Renal cortex interstitium (tissue), 11 donors: ENCODE measurements at regions not wholly inside any gene's neighbourhood (a gene's known extent, or its start where the extent isn't known, plus 50 kb on each side); places are given as distances from the start of the nearest gene placed in this dataset.

Experiments used
- DNase-seq, 11 donors: peaks; one replicate each; pipeline ENCODE4 v3.0.0-alpha.2; 2013; ENCODE audit warnings: low read depth in 9 of 11, low spot score in 4 of 11; ENCODE audit errors: extremely low read depth in 1 of 11

DNA sequence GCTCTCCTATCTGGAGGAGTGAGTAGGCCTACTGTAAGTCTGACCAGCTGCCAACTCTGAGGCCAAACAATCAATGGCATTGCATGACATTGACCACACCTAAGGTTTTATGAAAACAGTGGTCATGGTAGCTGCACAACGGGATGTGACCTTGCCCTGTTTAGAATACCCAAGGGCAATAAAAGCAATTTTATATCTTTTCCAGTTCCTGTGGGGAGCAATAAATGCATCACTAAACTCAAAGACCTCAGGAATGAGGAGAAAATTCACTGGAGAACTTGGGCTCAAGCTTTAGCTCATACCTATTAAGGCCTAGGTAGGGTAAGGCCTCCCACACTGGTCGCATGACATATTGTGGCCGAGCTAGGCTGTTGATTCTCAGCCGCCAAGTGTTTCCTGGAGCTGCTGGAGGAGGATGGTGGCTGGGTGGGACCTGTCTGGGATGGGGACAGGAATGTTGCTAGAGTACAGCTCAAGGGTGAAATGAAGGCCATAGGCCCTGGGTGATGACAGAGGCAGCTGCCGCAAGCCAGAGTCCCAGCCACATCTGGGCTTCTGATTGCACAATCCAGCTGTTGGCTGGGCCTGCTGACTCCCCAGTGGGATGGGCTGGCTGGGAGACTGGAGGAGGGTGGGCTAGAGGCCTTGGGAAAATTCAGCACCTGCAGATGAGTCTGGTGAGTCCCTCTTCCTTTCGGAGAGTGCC lies 313.7 kb downstream of the CYP26B1 start:
- DNase-seq = no peak

DNA sequence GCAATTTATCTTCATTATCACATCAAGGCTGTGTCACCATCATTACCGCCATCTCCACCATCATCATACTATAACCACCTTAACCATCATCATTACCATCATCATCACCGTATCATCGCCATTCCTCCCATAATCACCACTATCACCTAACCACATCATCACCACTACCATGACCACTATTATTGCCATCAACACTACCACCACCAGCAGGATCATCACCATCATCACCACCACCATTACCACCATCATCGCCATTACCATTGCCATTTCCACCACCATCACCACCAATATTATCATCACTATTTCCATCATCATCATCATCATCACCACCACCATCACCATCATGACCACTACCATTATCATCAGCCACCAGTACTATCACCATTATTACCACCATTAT lies 314.4 kb downstream of the CYP26B1 start:
- no peak for DNase-seq

DNA sequence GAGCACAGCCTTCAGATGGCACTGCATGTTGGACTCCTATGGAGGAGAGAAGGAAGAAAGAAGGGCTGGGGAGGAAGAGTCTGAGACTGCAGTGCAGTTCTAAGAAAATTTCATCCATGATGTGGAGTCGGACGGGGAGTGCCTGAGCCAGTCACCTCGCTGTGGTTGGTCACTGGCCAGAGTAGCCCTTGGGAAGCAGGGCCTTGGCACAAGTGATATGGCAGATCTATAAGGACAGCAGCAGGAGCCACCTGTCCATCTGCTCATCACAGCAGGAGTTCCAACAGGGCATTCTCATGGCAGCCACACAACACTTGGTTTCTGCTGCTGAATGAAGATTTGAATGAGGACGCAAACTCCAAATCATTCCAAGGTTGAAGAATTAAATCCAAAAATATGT lies 314.8 kb downstream of the CYP26B1 start:
- DNase-seq = no peak

DNA sequence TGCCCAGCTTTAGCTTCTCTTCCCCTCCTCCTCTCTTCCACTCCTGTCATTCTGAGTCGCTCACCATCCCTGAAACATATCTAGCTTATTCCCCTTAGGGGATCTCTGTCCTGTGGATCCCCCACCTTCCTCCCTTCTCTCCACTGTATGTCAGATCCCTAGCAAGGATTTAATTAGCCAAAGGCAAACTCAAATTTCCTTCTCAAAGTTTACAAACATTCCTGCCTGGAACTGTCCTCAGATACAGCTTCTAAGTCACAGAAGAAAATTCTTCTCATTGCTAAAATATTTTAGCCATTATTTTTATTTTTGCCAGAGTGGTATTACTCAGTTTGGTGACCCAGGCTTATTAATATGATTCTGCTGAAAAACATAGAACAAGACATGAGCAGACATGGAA lies 315.3 kb downstream of the CYP26B1 start:
- no peak for DNase-seq

DNA sequence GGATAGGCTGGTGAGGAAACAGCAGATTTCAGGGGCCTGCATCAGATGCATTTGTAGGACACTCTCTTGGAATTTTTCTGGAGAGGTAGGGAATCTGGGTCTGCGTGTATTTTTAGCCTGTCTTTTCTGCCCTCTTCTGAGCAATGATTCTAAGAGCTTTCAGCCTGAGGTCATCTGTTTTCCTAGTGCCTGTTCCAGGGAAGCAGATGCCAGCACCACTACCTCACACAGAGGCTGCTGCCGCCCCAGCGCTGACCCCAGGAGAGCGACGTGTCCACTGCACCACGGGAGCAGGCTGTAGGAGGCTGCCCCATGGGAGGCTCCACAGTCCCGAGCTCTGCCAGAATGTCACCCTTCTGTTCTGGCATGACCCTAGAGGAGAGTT lies 316.5 kb downstream of the CYP26B1 start:
- DNase-seq = no peak

DNA sequence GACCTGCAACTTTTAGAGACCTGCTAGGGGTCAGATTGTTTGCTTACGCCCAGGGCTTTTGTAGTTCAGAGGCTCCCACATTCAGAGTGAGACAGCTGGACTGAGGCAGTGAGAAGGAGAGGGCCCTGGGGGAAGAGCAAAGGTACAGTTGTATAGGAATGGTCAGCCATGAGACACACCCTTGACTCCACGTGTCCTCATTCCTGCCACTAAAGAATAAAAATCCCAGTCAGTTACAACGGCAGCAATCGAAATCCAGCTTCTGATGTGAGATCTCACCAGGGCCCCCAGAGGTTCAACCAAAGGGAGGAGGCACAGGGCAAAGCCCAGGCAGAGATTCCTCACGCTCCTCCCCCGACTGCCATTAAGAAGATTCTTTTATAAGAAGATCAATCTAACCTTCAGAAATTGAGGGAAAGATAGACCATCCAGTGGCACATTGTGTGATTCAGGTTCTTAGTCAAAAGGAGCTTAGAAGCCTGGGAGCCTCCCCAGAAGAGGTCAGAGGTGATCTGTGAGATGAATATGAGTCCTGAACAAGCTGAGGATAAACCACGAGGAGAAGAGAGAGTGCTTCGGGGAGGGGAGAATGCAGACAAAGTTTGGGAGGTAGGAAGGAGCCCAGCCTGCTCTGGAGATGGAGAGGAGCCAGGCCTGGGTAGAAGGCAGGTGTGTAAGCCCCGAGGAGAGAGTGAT lies 317.0 kb downstream of the CYP26B1 start:
- no peak for DNase-seq

DNA sequence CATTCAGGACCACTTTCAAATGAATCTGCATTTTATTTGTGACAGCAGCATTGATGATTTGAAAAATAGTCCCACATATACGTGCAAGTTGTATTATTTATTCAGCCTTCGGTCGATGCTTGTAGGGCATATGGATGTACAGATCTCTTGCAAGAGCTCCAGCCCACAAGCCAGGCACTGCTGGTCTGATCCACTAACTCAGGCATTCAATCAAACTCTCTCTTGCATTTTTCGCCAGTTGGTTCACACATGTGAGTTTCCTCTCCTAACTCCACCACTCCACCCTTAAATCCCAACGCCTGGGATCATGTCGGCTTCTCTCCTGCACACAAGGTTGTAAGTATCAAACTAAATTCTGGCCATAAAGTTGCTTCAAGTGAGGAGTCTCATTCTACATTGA lies 318.7 kb downstream of the CYP26B1 start:
- no peak for DNase-seq

DNA sequence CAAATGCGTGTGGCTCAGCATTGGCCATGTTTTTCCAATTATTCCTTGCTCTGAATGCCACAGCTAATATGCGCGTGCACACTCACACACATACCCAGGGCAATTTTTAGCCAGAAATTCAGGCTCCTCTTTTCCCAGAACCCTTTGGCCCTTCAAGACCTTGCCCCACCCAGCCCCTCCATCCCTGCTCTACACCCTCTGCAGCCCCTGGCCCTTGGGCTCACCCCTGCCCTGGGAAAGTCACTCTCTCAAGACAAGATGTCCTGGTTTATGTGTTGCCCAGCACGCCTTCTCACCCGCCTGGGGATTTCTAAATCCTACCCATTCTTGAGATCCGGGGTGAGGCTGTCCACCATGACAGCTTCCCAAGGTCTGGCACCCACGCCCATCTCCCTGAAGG lies 319.7 kb downstream of the CYP26B1 start:
- DNase-seq = no peak

DNA sequence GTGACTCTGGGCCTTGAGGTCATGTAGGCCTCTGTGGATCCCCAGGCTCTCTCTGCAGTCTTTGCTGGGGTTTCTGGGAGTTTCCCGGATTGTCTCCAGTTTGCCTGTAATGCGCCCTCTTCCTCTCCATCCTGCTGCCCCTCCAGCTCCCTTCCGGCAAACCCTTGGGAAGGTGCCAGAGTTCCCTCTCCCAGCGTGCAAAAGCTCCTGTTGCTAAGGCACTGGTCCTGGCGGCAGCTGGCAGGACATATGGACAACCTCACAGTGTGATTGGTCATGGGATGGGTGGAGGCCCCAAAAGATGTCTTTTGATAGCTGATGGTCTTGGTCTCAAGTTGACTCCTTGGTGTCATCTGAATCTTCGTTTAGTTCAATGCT lies 320.1 kb downstream of the CYP26B1 start:
- DNase-seq = no peak

DNA sequence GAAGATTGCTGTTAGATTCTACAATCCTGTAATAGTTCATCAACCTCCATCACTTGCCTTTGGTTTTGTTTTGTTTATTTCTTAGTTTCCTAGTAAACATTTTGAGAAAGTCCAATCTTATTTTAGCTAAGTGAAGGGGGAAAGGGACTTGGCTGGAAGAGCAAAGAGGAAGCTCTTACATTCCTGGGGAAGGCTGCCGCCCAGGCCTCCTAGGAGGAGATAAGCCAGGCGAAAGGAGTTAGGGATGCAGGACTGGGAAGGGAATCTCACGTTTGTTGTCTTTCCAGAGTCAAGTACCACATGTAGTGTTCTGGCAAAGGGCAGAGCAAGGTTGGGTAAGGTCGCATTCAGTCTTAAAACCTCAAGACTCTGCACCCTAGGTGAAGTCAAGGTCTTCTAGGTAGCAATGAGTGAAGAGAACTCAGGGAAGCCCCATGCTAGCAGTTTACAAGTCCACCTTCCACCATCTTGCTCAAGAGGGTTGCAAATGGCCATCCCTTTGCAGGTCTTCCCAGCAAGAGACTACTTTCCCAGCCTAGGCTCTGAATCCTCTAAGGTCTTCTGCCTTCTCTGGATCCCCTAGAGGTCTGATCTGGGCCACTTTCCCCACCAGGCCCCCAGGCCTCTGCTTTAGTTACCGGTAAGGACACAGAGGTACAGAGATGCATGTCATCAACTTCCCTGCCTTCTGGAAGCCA lies 320.7 kb downstream of the CYP26B1 start:
- DNase-seq = no peak

DNA sequence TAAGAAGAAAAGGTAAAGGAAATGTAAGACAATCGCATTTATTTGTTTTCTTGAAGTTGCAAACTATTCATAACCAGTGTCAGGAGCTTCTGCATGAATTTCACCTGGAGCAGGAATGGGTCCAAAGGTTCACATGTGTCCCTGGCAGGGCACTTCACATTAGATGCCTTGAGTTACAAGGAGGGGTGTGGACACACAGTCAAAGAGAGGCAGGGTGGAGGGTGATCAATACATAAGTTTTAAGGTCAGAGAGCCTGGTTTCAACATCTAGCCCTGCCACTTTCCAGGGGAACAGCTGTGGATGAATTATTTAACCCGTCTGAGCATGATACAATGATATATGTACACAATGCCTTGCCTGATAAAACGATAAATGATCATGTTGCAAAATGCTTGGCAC lies 321.4 kb downstream of the CYP26B1 start:
- DNase-seq = no peak

DNA sequence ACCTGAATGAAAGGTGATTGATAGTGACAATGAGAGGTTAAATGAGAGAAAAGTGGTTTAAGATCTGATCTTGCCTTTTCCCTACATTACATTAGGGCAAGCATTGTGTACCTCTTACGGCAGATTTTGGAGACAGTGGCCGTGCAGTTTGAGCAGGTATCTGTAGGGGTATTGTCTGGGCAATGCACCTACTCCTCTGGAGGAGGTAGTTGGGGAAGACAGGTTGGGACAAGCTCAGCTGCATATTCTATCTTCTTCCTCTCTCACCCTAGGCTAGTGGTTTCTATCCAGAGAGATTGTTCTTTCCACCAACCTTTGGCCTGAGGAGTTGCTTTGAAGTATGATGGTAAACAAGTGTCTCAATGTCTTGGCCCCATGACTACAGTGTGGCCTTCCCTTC lies 323.2 kb downstream of the CYP26B1 start:
- no peak for DNase-seq

DNA sequence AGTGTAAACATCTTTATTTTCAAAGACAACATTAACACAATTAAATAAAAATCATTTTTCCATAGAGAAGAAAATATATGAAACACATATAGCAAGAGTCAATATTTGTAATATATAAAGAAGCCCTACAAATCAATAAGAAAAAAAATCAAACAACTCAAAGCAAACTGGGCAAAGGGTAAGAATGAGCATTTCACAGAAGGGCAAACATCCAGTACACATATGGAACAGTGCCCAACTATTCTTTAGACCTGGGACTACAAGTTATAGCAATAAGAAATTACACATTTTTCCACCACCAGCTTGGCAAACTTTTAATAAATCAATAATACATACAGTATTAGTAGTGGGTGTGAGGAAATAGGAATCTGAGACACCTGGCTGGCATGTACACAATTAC lies 324.1 kb downstream of the CYP26B1 start:
- no peak for DNase-seq

DNA sequence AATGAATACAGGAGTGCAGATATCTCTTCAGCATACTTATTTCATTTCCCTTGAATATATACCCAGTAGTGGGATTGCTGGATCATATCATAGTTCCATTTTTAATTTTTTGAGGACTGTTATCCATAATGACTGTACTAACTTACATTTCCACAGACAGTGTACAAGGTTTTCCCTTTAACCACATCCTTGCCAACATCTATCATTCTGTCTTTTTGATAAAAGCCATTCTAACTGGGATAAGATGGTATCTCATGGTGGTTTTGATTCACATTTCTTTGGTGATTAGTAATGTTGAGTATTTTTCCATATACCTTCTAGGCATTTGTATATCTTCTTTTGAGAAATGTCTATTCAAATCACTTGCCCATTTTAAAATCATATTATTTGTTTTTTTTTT lies 325.2 kb downstream of the CYP26B1 start:
- no peak for DNase-seq

DNA sequence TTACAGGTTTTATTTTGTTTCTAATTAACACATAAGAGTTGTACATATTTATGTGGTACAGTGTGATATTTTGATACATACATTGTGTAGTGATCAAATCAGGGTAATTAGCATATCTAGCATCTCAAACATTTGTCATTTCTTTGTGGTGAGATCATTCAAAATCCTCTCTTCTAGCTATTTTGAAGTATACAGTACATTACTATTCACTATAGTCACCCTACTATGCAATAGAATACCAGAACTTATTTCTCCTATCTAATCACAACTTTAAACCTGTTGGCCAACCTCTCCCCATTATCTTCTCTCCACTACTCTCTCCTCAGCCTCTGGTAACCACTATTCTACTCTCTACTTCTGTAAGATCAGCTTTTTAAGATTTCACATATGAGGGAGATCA lies 325.8 kb downstream of the CYP26B1 start:
- no peak for DNase-seq

DNA sequence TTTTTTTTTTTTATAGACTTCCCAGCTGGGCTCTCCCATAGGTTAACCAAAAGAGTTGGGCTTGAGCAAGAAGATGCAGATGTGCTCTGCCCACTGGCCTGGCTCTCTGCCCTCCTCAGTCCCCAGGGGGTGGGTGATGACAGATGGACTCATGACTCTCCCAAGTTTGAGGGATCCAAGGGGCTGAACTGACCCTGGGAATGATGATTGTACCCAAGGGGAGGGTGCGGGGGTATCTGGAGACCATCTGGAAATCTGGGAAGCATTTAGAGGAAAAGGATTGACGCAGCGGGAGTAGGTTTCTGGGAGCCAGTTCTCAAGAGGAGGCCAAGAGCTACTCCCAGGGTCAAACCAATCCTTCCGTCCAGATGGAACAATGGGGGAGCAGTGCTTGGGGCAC lies 330.8 kb downstream of the CYP26B1 start:
- DNase-seq = no peak

DNA sequence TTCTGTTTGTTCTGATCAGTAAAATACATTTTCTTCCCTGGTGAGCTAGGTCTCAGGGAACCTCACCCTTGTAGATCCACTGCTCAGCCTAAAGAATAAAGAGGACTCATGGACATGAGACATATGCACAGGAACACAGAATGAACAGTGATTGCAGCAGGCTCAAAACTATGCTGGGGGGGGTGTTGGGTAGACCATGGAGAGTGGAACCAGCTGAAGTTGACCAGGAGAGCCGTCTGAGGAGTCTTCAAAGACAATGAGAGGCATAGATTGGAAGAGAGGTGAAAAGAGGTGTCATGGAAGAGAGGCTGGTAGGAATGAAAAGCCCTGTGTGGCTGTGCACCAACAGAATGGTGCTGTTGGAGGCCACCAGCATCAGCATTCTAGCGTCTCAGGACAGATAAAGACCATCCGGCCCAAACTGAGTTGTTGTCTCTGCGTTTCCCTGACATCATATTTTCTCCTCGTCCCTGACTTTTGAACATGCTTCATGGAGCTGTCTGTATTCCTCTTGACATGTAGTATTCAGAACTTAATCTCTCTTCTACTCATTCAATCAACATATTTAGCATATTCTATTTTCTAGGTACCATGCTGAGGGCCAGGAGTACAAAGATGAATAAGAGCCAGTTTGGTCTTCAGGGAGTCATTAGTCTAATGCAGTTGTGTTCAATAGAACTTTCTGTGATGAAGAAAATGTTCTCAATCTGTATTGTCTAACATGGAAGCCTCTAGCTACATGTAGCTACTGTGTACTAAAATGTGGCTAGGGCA lies 331.8 kb downstream of the CYP26B1 start:
- DNase-seq = no peak

DNA sequence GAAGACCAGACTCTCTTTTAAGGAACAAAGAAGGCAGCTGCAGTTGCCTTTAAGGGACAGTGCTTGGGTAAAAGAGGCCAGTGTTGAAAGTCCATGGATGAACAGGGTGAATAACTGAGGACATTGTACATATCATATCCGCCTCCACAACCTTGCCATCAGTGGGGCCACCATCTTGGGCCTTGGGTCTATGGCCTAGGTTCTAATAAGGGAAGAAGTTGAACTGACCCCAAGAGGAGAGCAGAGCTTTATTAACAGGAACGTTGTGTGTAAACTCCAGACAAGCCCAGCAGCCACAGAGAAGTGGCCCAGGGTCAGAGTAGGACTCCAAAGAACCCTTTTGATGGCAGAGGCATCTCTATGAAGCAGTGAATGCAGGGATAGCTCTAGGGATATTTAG lies 332.8 kb downstream of the CYP26B1 start:
- DNase-seq = no peak

DNA sequence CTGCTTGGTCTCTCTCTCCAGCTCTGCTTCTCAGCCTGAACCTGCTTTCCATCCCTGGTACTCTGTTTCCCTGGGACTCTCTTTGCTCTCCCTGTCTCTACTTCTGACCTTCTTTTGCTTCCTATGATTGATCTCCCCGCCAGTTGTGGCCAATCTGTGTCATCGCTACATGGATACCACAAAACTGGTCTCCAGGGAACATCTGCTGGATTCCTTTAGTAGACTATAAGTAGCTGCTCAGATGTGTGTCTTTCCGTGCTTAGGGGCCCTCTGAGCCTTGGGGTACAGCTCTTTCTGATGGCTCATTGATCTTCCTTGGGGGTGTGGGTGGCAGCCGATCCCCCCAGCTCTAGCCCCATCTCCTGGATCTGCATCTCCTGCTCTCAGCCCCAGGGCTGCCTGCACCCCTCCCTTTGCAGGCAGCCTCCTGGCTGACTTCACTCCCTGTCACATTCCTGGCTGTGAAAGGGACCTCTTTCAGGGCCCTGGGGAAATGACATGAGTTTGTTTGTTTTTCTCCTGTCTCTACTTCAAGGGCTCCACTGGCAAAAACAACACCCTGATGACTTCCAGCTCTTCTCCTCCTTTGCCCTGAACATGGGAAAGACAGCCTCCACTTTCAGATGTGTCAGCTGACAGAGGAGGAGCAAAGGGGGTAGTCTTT lies 333.7 kb downstream of the CYP26B1 start:
- DNase-seq = no peak
